COLO668 (cell line): ENCODE measurements at regions not wholly inside any gene's neighbourhood (a gene's known extent, or its start where the extent isn't known, plus 50 kb on each side); places are given as distances from the start of the nearest gene placed in this dataset.
"Not testable (repeated sequence)": the region's sequence is repeated elsewhere in the genome, so short reads cannot be mapped to it uniquely, and the experiment has no call there.

Experiments
- DNase-seq: peaks from one replicate; lab custom pipeline; 2025; ENCODE audit not compliant: unreplicated experiment; lab: John Stamatoyannopoulos, UW

GRCh38 chr7:150045596-150045995 is 171.8 kb downstream of the ATP6V0E2 start:
- not testable (repeated sequence) for DNase-seq

DNA sequence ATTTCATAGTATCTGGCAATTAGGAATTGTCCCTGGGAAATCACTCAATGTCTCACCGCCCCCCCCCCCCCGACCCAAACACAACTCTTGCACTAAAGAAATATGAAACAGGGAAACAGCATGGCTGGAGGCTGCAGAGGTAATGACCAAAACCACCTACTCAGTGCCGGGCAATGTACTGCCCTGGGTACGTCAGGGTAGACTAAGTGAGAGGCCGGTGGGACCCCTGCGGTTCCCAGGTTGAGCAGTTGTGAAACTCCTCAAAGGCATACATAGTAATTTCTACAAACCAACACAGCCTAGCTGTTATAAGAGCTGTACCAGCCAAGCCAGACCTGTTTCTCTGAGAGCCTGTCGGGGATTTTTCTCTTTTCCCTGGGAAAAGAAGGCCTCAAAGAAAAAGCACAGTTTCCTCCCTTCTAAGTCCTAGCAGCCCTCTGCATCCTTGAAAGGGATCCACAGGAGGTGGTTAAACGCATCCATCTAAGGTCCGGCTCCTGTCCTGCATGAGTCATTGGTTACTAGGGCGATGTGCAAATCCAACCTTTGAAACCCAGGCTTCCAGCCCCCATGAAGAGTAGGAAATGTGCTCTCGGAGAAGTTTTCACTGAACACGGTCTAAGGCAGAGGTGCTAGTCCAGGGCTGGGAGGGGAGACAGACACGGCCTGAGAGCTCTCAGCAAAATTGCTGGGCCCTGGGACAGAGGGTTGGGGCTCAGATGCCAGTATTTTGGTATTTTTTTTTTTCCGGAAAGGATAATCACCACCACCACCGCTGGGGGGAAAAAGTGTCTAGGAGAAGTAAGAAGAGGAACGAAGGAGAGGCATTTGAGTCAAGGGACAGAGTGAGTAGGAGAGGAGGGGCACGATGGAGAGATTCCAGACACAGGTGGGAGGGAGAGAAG is 172.8 kb downstream of the ATP6V0E2 start:
- DNase-seq, result not testable (repeated sequence)

- peak; percentile 21 for DNase-seq
Measured at GRCh38 chr7:150047329-150047728, 173.6 kb downstream of the ATP6V0E2 start.

GRCh38 chr7:150047772-150048171 is 174.0 kb downstream of the ATP6V0E2 start:
- peak; percentile 21 for DNase-seq

GRCh38 chr7:150048244-150049011 is 174.7 kb downstream of the ATP6V0E2 start:
- DNase-seq, result not testable (repeated sequence)

DNA sequence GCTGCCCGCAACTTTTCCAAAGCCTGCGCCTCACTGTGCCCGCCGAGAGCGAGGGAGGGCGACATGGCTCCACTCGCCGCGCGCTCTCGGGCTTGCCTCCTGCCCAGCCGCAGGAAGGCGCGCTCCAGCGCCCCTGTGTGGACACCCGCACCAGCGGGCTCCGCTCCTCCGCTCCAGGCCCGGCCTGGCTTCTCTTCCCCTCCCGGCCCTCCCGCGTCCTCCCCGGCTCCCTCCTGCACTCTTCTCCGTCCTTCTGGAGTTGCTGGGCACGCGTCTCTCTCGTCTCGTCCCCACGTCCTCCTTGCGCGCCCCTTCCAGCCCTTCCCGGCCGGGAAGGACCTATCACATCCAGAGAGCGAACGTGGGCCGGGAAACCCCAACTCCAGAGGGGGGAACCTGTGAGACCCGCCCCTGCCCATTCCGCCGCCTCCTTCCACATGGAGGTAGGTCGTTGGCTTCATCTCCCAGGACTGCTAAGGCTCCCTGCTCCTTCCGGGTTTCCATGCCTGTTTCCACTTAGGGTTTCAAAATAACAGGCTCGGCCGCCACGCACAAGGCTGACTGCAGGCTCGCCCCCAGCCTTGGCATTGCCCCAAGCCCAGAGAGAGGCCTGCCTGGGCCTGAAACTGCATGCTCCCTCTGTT is 175.4 kb downstream of the ATP6V0E2 start:
- not testable (repeated sequence) for DNase-seq

- not testable (repeated sequence) for DNase-seq
Measured at GRCh38 chr7:150053396-150053795, 179.6 kb downstream of the ATP6V0E2 start.

DNA sequence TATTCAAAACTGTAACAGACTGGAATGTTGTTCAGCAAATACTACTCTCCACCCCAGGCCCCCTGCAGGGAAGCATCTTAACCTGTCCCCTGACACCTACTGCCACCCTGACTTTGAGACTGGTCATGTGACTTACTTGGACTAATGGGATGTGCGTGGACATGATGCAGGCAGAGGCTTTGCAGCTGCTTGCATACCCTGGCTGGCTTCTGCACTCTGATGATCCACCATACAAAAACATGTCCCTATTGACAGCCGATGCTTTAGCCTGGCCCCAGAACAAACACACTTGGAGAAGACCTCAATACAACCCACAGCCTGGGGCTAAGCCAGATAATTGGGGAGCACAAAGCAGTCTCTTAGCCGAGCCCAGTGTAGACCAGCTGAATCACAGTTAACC is 180.5 kb downstream of the ATP6V0E2 start:
- DNase-seq, result not testable (repeated sequence)

DNA sequence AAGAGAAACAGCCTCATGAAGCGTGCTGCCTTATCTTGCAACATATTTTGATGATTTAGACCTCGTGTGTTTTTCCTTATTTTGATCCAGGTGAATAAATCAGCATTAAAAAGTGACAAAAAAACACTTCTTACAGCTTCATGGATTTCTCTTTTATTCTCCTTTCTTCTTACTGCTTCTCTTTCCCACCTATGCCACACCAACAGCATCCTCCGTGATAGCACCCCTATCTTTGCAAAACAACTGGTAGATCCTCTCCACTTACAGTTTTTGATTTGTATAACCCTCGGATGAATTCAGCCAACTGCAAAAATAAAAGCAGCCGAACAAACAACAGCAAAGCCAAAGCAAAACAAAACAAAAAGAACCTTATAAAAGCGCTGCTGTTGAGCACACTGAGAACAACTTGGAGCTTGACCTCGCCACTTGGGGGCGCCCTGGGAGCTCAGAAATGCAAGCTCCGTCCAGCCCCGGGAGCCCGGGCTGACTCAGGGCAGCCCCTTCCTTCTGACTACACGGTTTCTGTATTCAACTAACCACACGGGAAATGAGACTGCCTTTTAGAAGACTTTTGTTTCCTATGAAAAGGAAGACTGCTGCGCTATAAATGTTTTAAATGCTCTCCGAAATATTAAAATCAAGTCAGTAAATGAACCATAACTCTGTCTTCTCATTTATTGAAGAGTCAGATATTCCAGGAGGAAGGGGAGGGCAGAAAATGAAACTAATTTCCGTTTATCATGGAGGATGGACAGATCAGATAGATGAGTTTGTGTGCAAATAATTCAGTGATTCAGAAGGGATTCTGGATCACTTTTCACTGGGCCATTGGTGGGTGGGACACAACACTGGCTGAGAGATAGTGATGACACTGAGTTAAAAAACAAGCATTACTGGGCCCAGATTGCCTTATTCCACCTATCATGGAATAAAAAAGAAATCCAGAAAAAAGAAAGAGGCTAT is 186.8 kb downstream of the ATP6V0E2 start:
- not testable (repeated sequence) for DNase-seq

GRCh38 chr7:150063195-150063594 is 189.4 kb downstream of the ATP6V0E2 start:
- not testable (repeated sequence) for DNase-seq

DNA sequence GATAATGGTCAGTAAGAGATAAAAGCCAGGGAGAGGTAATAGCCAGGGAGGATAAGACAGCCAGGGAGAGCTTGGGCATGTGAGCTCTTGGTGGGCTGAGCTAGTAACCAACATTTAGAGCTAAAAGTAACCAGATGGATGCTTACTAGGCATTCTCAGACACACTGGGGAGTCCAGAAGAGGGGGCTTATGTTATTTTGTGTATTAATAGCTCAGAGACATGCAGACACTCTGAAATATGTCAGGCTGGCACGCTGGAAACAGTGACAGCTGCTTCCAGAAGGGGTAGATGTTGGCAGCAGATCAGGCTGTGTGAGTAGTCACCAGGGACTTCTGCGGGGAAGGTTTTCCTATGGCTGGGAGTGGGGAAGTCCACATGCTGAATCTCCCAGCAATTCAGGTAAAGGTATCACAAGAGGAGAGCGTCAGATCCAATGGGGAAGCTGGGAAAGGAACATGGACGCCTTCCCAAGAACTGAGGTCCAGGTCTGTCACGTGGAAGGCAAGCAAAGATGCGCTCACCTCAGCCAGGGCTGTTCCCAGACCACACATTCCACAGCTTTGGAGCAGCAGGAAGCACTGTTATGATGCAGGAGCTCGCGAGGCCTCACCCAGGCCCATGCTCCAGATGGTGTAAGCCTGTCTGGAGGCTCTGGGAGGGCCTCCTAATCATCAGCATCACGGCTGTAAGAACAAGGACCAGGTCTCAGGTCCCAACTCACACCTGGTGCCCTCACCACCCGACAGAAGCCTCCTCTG is 196.0 kb downstream of the ATP6V0E2 start:
- not testable (repeated sequence) for DNase-seq

- DNase-seq, result not testable (repeated sequence)
Measured at GRCh38 chr7:150077543-150077942, 203.8 kb downstream of the ATP6V0E2 start.

GRCh38 chr7:150081865-150082264 is 208.1 kb downstream of the ATP6V0E2 start:
- not testable (repeated sequence) for DNase-seq

DNA sequence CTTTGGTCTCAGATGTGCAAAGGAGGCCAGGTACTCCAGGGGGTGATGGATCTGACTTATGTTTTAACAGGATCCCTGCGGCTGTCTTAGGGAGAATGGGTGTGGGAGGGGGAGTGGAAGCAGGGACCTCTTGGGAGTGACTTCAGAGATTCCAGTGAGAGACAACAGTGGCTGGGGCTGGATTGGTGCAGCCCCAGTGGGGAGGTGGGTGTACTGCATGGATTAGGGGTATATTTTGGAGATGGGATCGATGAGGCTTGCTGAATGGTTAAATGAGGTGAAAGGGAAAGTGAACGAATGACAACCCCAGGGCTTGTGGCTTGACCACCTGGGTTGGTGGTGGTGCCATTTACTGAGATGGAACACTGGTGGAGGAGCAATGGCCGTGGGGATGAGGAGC is 211.0 kb downstream of the ATP6V0E2 start:
- DNase-seq, result not testable (repeated sequence)

- not testable (repeated sequence) for DNase-seq
Measured at GRCh38 chr7:150087478-150087877, 213.7 kb downstream of the ATP6V0E2 start.

DNA sequence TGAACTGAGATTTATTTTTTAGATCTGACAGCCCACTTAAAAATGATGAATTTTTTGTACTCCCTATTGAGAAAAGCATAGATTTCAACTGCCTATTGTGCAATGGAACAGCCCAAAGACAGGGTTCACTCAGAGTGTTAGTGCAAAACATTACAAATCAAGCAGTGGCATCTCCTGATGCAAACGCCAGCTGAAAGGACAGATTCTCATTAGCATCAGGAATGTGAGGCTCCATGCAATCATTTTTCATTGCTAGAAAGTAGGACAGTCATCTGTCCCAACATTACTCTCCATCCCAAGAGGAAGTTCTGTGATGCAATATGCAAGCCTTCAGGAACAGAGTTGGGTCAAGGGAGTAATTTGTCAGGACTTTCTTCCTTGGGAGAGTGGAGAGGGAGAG is 215.4 kb downstream of the ATP6V0E2 start:
- not testable (repeated sequence) for DNase-seq

DNA sequence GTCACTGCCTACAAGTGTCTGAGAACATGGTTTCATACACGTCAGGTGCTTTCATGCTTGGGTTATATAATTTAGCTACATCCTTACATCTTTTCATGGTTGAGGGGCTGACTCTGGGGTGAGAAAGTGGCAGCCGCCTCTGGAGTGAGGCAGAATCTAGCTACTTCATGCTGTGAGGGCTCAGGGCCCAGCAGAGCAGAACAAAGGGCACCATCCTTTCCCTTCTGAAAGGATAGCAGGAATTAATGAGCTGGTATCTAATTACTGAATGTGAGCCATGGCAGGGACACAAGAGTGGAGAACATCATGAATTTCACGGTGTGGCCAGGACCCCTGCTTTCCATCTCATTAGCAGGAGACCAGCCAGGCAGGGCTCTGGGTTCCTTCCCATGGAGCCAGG is 217.0 kb downstream of the ATP6V0E2 start:
- DNase-seq, result not testable (repeated sequence)

DNA sequence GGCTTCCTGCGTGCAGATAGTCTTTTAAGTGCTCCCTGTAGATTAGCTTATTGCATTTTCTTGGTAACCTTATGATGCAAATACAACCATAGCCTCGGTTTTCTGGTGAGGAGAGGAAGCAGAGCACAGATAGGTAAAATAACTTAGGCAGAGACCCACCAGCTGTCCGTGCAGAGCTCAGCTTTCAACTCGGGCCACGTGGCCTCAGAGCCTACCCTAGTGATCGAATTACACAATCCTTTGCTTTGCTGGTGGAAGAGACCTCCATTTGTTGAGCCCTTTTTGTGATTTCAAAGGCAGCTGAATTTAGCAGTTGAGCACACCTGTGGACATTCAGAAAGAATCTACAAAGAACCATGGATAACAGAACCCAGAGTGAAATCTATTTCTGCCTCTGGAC is 220.1 kb downstream of the ATP6V0E2 start:
- peak; percentile 52 for DNase-seq

DNA sequence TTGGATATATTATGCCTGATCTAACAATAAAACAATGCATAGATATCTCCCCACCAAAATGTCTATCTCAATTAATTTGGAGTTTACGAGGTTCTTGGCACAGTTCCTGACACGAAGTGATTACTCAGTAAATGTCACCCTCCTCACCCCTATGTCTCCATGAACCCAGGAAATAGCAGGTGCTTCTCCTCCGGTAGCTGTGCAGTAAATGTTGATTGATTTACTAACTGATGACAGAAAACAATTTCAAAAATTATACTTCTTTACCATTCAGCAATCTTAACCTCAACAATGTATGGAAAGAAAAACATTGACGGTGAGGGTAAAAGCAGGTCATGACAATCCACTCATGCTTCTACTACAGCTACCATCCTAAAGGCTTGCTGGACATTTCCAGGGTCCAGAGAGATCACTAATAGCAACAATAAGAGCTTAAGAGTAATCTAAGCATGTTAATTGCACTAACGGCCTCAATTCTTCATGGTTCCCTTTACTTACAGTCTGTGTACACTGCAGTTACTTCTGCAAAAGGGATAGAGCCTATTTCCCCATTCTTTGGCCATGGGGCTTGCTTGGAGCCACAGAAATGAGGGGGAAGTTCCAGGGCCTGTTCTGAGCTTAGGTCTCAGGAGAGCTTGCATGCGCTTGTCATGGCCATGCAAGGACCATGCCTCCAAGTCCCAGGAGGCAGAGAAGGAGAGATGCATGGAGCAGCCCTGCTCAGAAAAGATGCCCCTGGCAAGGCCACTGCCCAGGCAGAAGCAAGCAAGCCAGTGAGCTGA is 222.6 kb downstream of the ATP6V0E2 start:
- DNase-seq, result not testable (repeated sequence)
